ENCODE measurements at regions not wholly inside any gene's neighbourhood (a gene's known extent, or its start where the extent isn't known, plus 50 kb on each side); places are given as distances from the start of the nearest gene placed in this dataset.

- dilution Hi-C loops (cut with MboI; ENCODE audit: extremely low pct_ligation_motif_present, low sequenced_read_pairs), result no loop called here
- Histone ChIP-seq H3K9ac (ENCODE audit: control insufficient read depth, extremely low read depth, insufficient read depth, low read length) (no peak overlapping the region), H3K4me1 (ENCODE audit: control insufficient read depth, extremely low read depth, insufficient read depth, low read length) (peaks cover 33% of the 10 kb centered on the region), H3K9me3 (ENCODE audit: control insufficient read depth, low read depth, low read length) (no peaks in the 10 kb centered on the region), H3K36me3 (ENCODE audit: control insufficient read depth in 2 of 2, extremely low read depth in 1 of 2, insufficient read depth in 2 of 2, low read length in 2 of 2) (no peaks in the 10 kb centered on the region), H3K9me1 (ENCODE audit: control insufficient read depth, extremely low read depth, insufficient read depth, low read length) (no peaks in the 10 kb centered on the region), H3K27me3 (ENCODE audit: control insufficient read depth, extremely low read depth, insufficient read depth, low read length) (no peaks in the 10 kb centered on the region), H3K4me3 (ENCODE audit: control insufficient read depth in 2 of 3, extremely low read depth in 1 of 3, insufficient read depth in 2 of 3, low read depth in 1 of 3, low read length in 3 of 3) (no peak overlapping the region), H2AFZ (ENCODE audit: control insufficient read depth, low read length) (no peak overlapping the region), H3K4me2 (ENCODE audit: control insufficient read depth, extremely low read depth, insufficient read depth, low read depth, low read length) (no peak overlapping the region), H3K79me2 (ENCODE audit: control insufficient read depth, insufficient read depth, low read length) (no peaks in the 10 kb centered on the region), H3K27ac (ENCODE audit: control insufficient read depth, insufficient read depth, low read length) (no peak overlapping the region), H4K20me1 (ENCODE audit: control insufficient read depth, extremely low read depth, insufficient read depth, low read length) (no peaks in the 10 kb centered on the region)
- DNase-seq (ENCODE audit: low read depth, low spot score), result no peak
- FAIRE-seq, result no peak
- TF ChIP-seq CTCF (optimal IDR thresholded peaks at IDR 0.05 in 1 of 3, IDR thresholded peaks at IDR 0.05 in 1 of 3, conservative IDR thresholded peaks at IDR 0.05 in 1 of 3; ENCODE audit: extremely low read depth in 1 of 3, insufficient read depth in 2 of 3, low read length in 3 of 3) (no peak), EZH2 (IDR thresholded peaks at IDR 0.05; ENCODE audit: low read length) (no peak)
Measured at GRCh38 chr11:121898903-121899302, 217.1 kb downstream of the BLID start.

- H3K4me1 ChIP-seq (ENCODE audit: control insufficient read depth, extremely low read depth, insufficient read depth, low read length), result peaks cover 56% of the 10 kb centered on the region
- dilution Hi-C loops (cut with MboI; ENCODE audit: extremely low pct_ligation_motif_present, low sequenced_read_pairs), result no loop called here
- H3K4me2 ChIP-seq (ENCODE audit: control insufficient read depth, extremely low read depth, insufficient read depth, low read depth, low read length), result peak overlapping the region; percentile 69
- no peaks in the 10 kb centered on the region for H4K20me1 ChIP-seq (ENCODE audit: control insufficient read depth, extremely low read depth, insufficient read depth, low read length)
- no peaks in the 10 kb centered on the region for H3K27me3 ChIP-seq (ENCODE audit: control insufficient read depth, extremely low read depth, insufficient read depth, low read length)
- H2AFZ ChIP-seq (ENCODE audit: control insufficient read depth, low read length), result peak overlapping the region; percentile 49
- no peaks in the 10 kb centered on the region for H3K9me1 ChIP-seq (ENCODE audit: control insufficient read depth, extremely low read depth, insufficient read depth, low read length)
- H3K9ac ChIP-seq (ENCODE audit: control insufficient read depth, extremely low read depth, insufficient read depth, low read length), result no peak overlapping the region
- H3K36me3 ChIP-seq (ENCODE audit: control insufficient read depth in 2 of 2, extremely low read depth in 1 of 2, insufficient read depth in 2 of 2, low read length in 2 of 2), result no peaks in the 10 kb centered on the region
- H3K27ac ChIP-seq (ENCODE audit: control insufficient read depth, insufficient read depth, low read length), result peak overlapping the region; percentile 77
- H3K9me3 ChIP-seq (ENCODE audit: control insufficient read depth, low read depth, low read length), result no peaks in the 10 kb centered on the region
- no peaks in the 10 kb centered on the region for H3K79me2 ChIP-seq (ENCODE audit: control insufficient read depth, insufficient read depth, low read length)
- peak; percentile 52 for FAIRE-seq
- no peak for DNase-seq (ENCODE audit: low read depth, low spot score)
- TF ChIP-seq CTCF (optimal IDR thresholded peaks at IDR 0.05 in 1 of 3, IDR thresholded peaks at IDR 0.05 in 1 of 3, conservative IDR thresholded peaks at IDR 0.05 in 1 of 3; ENCODE audit: extremely low read depth in 1 of 3, insufficient read depth in 2 of 3, low read length in 3 of 3) (no peak), EZH2 (IDR thresholded peaks at IDR 0.05; ENCODE audit: low read length) (no peak)
- H3K4me3 ChIP-seq (ENCODE audit: control insufficient read depth in 2 of 3, extremely low read depth in 1 of 3, insufficient read depth in 2 of 3, low read depth in 1 of 3, low read length in 3 of 3), result no peak overlapping the region
Measured at GRCh38 chr11:121895919-121896318, 220.1 kb downstream of the BLID start.

All from keratinocyte (primary cell).